MM.1S (cell line): ENCODE measurements at regions not wholly inside any gene's neighbourhood (a gene's known extent, or its start where the extent isn't known, plus 50 kb on each side); places are given as distances from the start of the nearest gene placed in this dataset.
"Not testable (repeated sequence)": the region's sequence is repeated elsewhere in the genome, so short reads cannot be mapped to it uniquely, and the experiment has no call there.

Experiments used
- DNase-seq: peaks from one replicate; pipeline ENCODE4 v3.0.0-alpha.2; 2015
- H2AFZ ChIP-seq: fragments of 300-600 bp; sonication (generic); 2 replicates; pipeline ENCODE4 v1.6.0; 2016; ENCODE audit warnings: antibody characterized with exemption, low read length
- H3F3A ChIP-seq: fragments of 300-600 bp; sonication (generic); 2 replicates; pipeline ENCODE4 v1.6.1; 2016; ENCODE audit warnings: mild to moderate bottlenecking, antibody characterized with exemption, low read length, moderate library complexity, mixed read lengths; ENCODE audit not compliant: insufficient read depth
- H3K27ac ChIP-seq: fragments of 300-600 bp; sonication (generic); 2 replicates; pipeline ENCODE4 v1.5.1; 2016; ENCODE audit warnings: mild to moderate bottlenecking, low read length
- H3K27me3 ChIP-seq: fragments of 300-600 bp; sonication (generic); replicated peaks from 2 replicates; pipeline ENCODE4 v1.6.0; 2016; ENCODE audit warnings: low read length; ENCODE audit not compliant: insufficient read depth
- H3K36me3 ChIP-seq: fragments of 300-600 bp; sonication (generic); replicated peaks from 2 replicates; pipeline ENCODE4 v1.6.1; 2016; ENCODE audit warnings: mild to moderate bottlenecking, low read length, mixed read lengths; ENCODE audit not compliant: insufficient read depth
- H3K4me1 ChIP-seq: fragments of 300-600 bp; sonication (generic); 2 replicates; pipeline ENCODE4 v1.6.1; 2016; ENCODE audit warnings: low read length, mixed read lengths
- H3K4me2 ChIP-seq: fragments of 300-600 bp; sonication (generic); 2 replicates; pipeline ENCODE4 v1.6.0; 2016; ENCODE audit warnings: low read depth, low read length
- H3K4me3 ChIP-seq: fragments of 300-600 bp; sonication (generic); 2 replicates; pipeline ENCODE4 v1.5.1; 2016; ENCODE audit warnings: low read length, mixed read lengths
- H3K79me2 ChIP-seq: fragments of 300-600 bp; sonication (generic); 2 replicates; pipeline ENCODE4 v1.6.1; 2016; ENCODE audit warnings: mixed run types, low read length, mixed read lengths
- H3K9ac ChIP-seq: fragments of 300-600 bp; sonication (generic); 2 replicates; pipeline ENCODE4 v1.6.1; 2016; ENCODE audit warnings: low read length, mixed read lengths
- H3K9me2 ChIP-seq: fragments of 300-600 bp; sonication (generic); replicated peaks from 2 replicates; pipeline ENCODE4 v1.6.1; 2016; ENCODE audit warnings: mild to moderate bottlenecking, low read length, mixed read lengths; ENCODE audit not compliant: insufficient read depth
- H3K9me3 ChIP-seq: fragments of 300-600 bp; sonication (generic); replicated peaks from 2 replicates; pipeline ENCODE4 v1.6.1; 2016; ENCODE audit warnings: mild to moderate bottlenecking, low read length, mixed read lengths; ENCODE audit not compliant: insufficient read depth
- H4K20me1 ChIP-seq: fragments of 300-600 bp; sonication (generic); 2 replicates; pipeline ENCODE4 v1.6.1; 2016; ENCODE audit warnings: mild to moderate bottlenecking, low read length, moderate library complexity, mixed read lengths; ENCODE audit not compliant: insufficient read depth
- CTCF ChIP-seq: fragments of 300-600 bp; sonication (generic); IDR thresholded peaks from 2 replicates; pipeline ENCODE4 v1.5.1; 2016; ENCODE audit warnings: antibody characterized with exemption, low read length, mixed read lengths
- EZH2 ChIP-seq: fragments of 300-600 bp; sonication (generic); optimal IDR thresholded peaks from 2 replicates; pipeline ENCODE3; 2017; ENCODE audit warnings: low read depth, mild to moderate bottlenecking, antibody characterized with exemption, low read length, mixed read lengths
- EZH2phosphoT487 ChIP-seq: fragments of 300-600 bp; sonication (generic); IDR thresholded peaks from 2 replicates; pipeline ENCODE4 v1.6.1; 2018; ENCODE audit warnings: antibody characterized with exemption, low read length

- Histone ChIP-seq H3K36me3 (no peaks in the 10 kb centered on the region), H3F3A (no peaks in the 10 kb centered on the region), H3K79me2 (no peaks in the 10 kb centered on the region), H4K20me1 (no peaks in the 10 kb centered on the region), H3K9ac (no peak overlapping the region), H3K4me3 (no peak overlapping the region), H2AFZ (no peak overlapping the region), H3K27ac (no peak overlapping the region), H3K27me3 (no peaks in the 10 kb centered on the region), H3K4me2 (no peak overlapping the region), H3K9me3 (no peaks in the 10 kb centered on the region), H3K4me1 (no peaks in the 10 kb centered on the region), H3K9me2 (no peaks in the 10 kb centered on the region)
- no peak for TF ChIP-seq EZH2
- TF ChIP-seq CTCF, result no peak
- TF ChIP-seq EZH2phosphoT487, result no peak
- no peak for DNase-seq
These were observed 252.5 kb upstream of the PGRMC2 start for GRCh38 chr4:128540122-128540521.

GRCh38 chr4:128538111-128538882 lies 250.7 kb upstream of the PGRMC2 start:
- H3F3A ChIP-seq, result no peaks in the 10 kb centered on the region

GRCh38 chr4:128536746-128537145 lies 249.1 kb upstream of the PGRMC2 start:
- Histone ChIP-seq H4K20me1 (no peaks in the 10 kb centered on the region), H3K4me1 (no peaks in the 10 kb centered on the region), H3F3A (no peaks in the 10 kb centered on the region), H3K27ac (no peak overlapping the region), H3K79me2 (no peaks in the 10 kb centered on the region), H3K4me2 (no peak overlapping the region), H3K36me3 (no peaks in the 10 kb centered on the region), H3K27me3 (no peaks in the 10 kb centered on the region), H3K9me3 (no peaks in the 10 kb centered on the region), H3K9ac (no peak overlapping the region), H3K4me3 (no peak overlapping the region), H3K9me2 (no peaks in the 10 kb centered on the region), H2AFZ (no peak overlapping the region)
- no peak for DNase-seq
- TF ChIP-seq EZH2phosphoT487, result no peak
- no peak for TF ChIP-seq EZH2
- no peak for TF ChIP-seq CTCF

More at GRCh38 chr4:128538111-128538882, 250.7 kb upstream of the PGRMC2 start:
- H3K4me3 ChIP-seq, result no peak overlapping the region
- H3K36me3 ChIP-seq, result no peaks in the 10 kb centered on the region
- H3K9me3 ChIP-seq, result no peaks in the 10 kb centered on the region
- no peak for TF ChIP-seq EZH2
- TF ChIP-seq CTCF, result no peak
- no peak for TF ChIP-seq EZH2phosphoT487
- H4K20me1 ChIP-seq, result no peaks in the 10 kb centered on the region
- no peak overlapping the region for H3K27ac ChIP-seq
- H3K4me2 ChIP-seq, result no peak overlapping the region
- no peaks in the 10 kb centered on the region for H3K4me1 ChIP-seq
- H3K9ac ChIP-seq, result no peak overlapping the region
- H3K27me3 ChIP-seq, result no peaks in the 10 kb centered on the region
- DNase-seq, result no peak
- no peaks in the 10 kb centered on the region for H3K9me2 ChIP-seq
- H3K79me2 ChIP-seq, result no peaks in the 10 kb centered on the region
- H2AFZ ChIP-seq, result no peak overlapping the region

- H3F3A ChIP-seq, H3K4me2 ChIP-seq, H3K27ac ChIP-seq, H3K27me3 ChIP-seq, H3K4me3 ChIP-seq, H4K20me1 ChIP-seq, H3K9me3 ChIP-seq, H3K79me2 ChIP-seq, H3K9ac ChIP-seq, H3K36me3 ChIP-seq, H3K9me2 ChIP-seq, H3K4me1 ChIP-seq, H2AFZ ChIP-seq: not testable (repeated sequence)
- peak; percentile 50 for DNase-seq
These were observed 247.9 kb upstream of the PGRMC2 start for GRCh38 chr4:128535510-128535909.
